ENCODE measurements at regions not wholly inside any gene's neighbourhood (a gene's known extent, or its start where the extent isn't known, plus 50 kb on each side); places are given as distances from the start of the nearest gene placed in this dataset.

DNA sequence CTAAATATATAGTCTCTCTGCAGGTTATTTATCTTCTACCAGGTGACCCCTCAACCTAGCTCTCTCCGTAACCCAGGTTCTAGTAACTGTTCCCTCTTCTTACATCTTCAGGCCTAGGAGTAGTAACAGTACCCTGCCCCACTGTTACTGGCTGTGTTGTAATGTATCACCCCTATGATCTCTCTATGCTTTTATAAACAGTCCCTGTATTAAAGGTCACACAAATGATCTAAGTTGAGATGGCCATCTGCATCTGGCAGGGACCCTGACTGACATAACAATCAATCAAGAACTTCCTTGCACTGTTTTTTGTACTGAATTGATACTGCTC, 219.7 kb upstream of the STK17B start:
- TF ChIP-seq MAX (IDR thresholded peaks at IDR 0.05): no peak
- no peak for TF ChIP-seq RAD21 (IDR thresholded peaks at IDR 0.05; ENCODE audit: low read depth)
- TF ChIP-seq TAF1 (IDR thresholded peaks at IDR 0.05; ENCODE audit: low read depth): no peak
- no peak for TF ChIP-seq YY1 (IDR thresholded peaks at IDR 0.05; ENCODE audit: low read depth)
